SU-DHL-6 (cell line): ENCODE measurements at regions not wholly inside any gene's neighbourhood (a gene's known extent, or its start where the extent isn't known, plus 50 kb on each side); places are given as distances from the start of the nearest gene placed in this dataset.

ENCODE experiments used
- H2AFZ ChIP-seq: fragments of 200-600 bp; sonication (generic); 2 replicates; pipeline ENCODE4 v1.6.1; 2014; ENCODE audit warnings: low read depth, mild to moderate bottlenecking, moderate library complexity, mixed read lengths, antibody characterized with exemption, low read length; ENCODE audit not compliant: severe bottlenecking
- H3F3A ChIP-seq: fragments of 200-600 bp; shearing (Covaris generic); 2 replicates; pipeline ENCODE4 v1.6.0; 2016; ENCODE audit warnings: antibody characterized with exemption, mild to moderate bottlenecking; ENCODE audit not compliant: insufficient read depth
- H3K27ac ChIP-seq: fragments of 200-600 bp; sonication (generic); 2 replicates; pipeline ENCODE4 v1.5.1; 2016; ENCODE audit warnings: low read depth, mild to moderate bottlenecking, low read length, moderate library complexity, mixed read lengths
- H3K27me3 ChIP-seq: fragments of 200-600 bp; sonication (generic), shearing (Covaris generic); 2 replicates; pipeline ENCODE4 v1.6.0; 2014; ENCODE audit warnings: mild to moderate bottlenecking, low read length
- H3K36me3 ChIP-seq: fragments of 200-600 bp; sonication (generic); 2 replicates; pipeline ENCODE4 v1.6.1; 2014; ENCODE audit warnings: mild to moderate bottlenecking, low read length, mixed read lengths
- H3K4me2 ChIP-seq: fragments of 300-600, 200-600 bp; shearing (Covaris generic), sonication (generic); 2 replicates; pipeline ENCODE4 v1.6.0; 2014; ENCODE audit warnings: low read length, low read depth, mild to moderate bottlenecking; ENCODE audit not compliant: poor library complexity, severe bottlenecking
- H3K4me3 ChIP-seq: fragments of 200-600 bp; sonication (generic); 2 replicates; pipeline ENCODE4 v1.5.1; 2014; ENCODE audit warnings: antibody characterized with exemption, low read length, mild to moderate bottlenecking, mixed read lengths; ENCODE audit not compliant: insufficient read depth, poor library complexity, severe bottlenecking
- H3K79me2 ChIP-seq: fragments of 200-600 bp; sonication (generic); 2 replicates; pipeline ENCODE4 v1.6.1; 2014; ENCODE audit warnings: mild to moderate bottlenecking, low read length, moderate library complexity; ENCODE audit not compliant: insufficient read depth
- H3K9ac ChIP-seq: fragments of 200-600 bp; sonication (generic); 2 replicates; pipeline ENCODE4 v1.7.0; 2014; ENCODE audit warnings: mild to moderate bottlenecking, low read length
- H3K9me2 ChIP-seq: fragments of 200-600 bp; sonication (generic); replicated peaks from 2 replicates; pipeline ENCODE4 v1.6.1; 2014; ENCODE audit warnings: low read length; ENCODE audit not compliant: insufficient read depth
- H3K9me3 ChIP-seq: fragments of 200-600 bp; sonication (generic); 2 replicates; pipeline ENCODE4 v1.6.1; 2014; ENCODE audit warnings: low read length, mixed read lengths; ENCODE audit not compliant: insufficient read depth
- H4K20me1 ChIP-seq: fragments of 200-600 bp; sonication (generic); 2 replicates; pipeline ENCODE4 v1.6.1; 2014; ENCODE audit warnings: low read depth, mild to moderate bottlenecking, antibody characterized with exemption, low read length, moderate library complexity, mixed read lengths
- EZH2phosphoT487 ChIP-seq: fragments of 200-600 bp; sonication (generic), shearing (Covaris generic); conservative IDR thresholded peaks from 2 replicates; pipeline ENCODE4 v1.6.1; 2018; ENCODE audit warnings: mild to moderate bottlenecking, antibody characterized with exemption, low read length, moderate library complexity, mixed read lengths
- TF ChIP-seq, protein P1 (sequence below): fragments of 200-600 bp; sonication (generic); IDR thresholded peaks from one replicate; pipeline ENCODE4 v1.5.1; 2017; ENCODE audit warnings: antibody characterized with exemption, mild to moderate bottlenecking, low read length, moderate library complexity; ENCODE audit not compliant: insufficient read depth, poor library complexity, severe bottlenecking

GRCh38 chr1:22352896-22353295 lies 98.8 kb upstream of the ZBTB40 start:
- no peaks in the 10 kb centered on the region for H3K9me2 ChIP-seq

DNA sequence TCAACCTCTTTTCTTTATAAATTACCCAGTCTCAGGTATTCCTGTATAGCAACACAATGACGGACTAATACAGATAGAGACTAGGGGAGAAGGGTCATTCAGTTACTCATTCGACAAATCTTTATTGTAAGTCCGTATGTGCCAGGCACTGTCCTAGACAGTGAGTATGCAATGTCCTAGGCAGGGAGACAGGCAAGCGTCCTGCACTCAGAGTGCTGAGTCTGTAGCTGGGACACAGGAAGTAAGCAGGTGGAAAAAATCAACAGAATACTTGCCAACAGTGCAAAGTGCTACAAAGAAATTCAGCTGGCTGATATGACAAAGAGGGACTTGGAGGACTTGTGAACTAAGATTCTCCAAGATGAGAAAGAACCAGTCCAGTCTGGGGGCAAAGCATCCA lies 92.2 kb upstream of the ZBTB40 start:
- H4K20me1 ChIP-seq = no peaks in the 10 kb centered on the region
- no peak overlapping the region for H3K4me3 ChIP-seq
- H3K36me3 ChIP-seq = no peaks in the 10 kb centered on the region
- H3K79me2 ChIP-seq = no peaks in the 10 kb centered on the region
- no peak overlapping the region for H3K9ac ChIP-seq
- H2AFZ ChIP-seq = no peak overlapping the region
- no peak overlapping the region for H3K27ac ChIP-seq
- no peaks in the 10 kb centered on the region for H3K9me2 ChIP-seq
- H3K9me3 ChIP-seq = no peaks in the 10 kb centered on the region
- no peak overlapping the region for H3K4me2 ChIP-seq
- no peak for TF ChIP-seq EZH2phosphoT487
- TF ChIP-seq, protein P1, sequence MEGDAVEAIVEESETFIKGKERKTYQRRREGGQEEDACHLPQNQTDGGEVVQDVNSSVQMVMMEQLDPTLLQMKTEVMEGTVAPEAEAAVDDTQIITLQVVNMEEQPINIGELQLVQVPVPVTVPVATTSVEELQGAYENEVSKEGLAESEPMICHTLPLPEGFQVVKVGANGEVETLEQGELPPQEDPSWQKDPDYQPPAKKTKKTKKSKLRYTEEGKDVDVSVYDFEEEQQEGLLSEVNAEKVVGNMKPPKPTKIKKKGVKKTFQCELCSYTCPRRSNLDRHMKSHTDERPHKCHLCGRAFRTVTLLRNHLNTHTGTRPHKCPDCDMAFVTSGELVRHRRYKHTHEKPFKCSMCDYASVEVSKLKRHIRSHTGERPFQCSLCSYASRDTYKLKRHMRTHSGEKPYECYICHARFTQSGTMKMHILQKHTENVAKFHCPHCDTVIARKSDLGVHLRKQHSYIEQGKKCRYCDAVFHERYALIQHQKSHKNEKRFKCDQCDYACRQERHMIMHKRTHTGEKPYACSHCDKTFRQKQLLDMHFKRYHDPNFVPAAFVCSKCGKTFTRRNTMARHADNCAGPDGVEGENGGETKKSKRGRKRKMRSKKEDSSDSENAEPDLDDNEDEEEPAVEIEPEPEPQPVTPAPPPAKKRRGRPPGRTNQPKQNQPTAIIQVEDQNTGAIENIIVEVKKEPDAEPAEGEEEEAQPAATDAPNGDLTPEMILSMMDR = no peak
- H3K27me3 ChIP-seq = no peaks in the 10 kb centered on the region
- no peaks in the 10 kb centered on the region for H3F3A ChIP-seq

More at GRCh38 chr1:22352896-22353295, 98.8 kb upstream of the ZBTB40 start:
- H3K4me3 ChIP-seq = no peak overlapping the region
- H3K4me2 ChIP-seq = no peak overlapping the region
- no peak overlapping the region for H2AFZ ChIP-seq
- no peaks in the 10 kb centered on the region for H3K27me3 ChIP-seq
- no peaks in the 10 kb centered on the region for H3K36me3 ChIP-seq
- H4K20me1 ChIP-seq = no peaks in the 10 kb centered on the region
- no peak overlapping the region for H3K27ac ChIP-seq
- H3K79me2 ChIP-seq = no peaks in the 10 kb centered on the region
- no peaks in the 10 kb centered on the region for H3F3A ChIP-seq
- TF ChIP-seq EZH2phosphoT487 = no peak
- TF ChIP-seq, protein P1 = no peak
- no peaks in the 10 kb centered on the region for H3K9me3 ChIP-seq
- H3K9ac ChIP-seq = no peak overlapping the region

GRCh38 chr1:22362626-22363402 lies 88.8 kb upstream of the ZBTB40 start:
- Histone ChIP-seq H3K79me2 (no peaks in the 10 kb centered on the region), H3K36me3 (no peaks in the 10 kb centered on the region), H4K20me1 (no peaks in the 10 kb centered on the region), H2AFZ (no peak overlapping the region), H3K4me3 (no peak overlapping the region), H3K9me2 (no peaks in the 10 kb centered on the region), H3K27me3 (no peaks in the 10 kb centered on the region), H3K27ac (no peak overlapping the region), H3F3A (no peaks in the 10 kb centered on the region), H3K9me3 (no peaks in the 10 kb centered on the region), H3K9ac (no peak overlapping the region), H3K4me2 (no peak overlapping the region)
- no peak for TF ChIP-seq EZH2phosphoT487
- TF ChIP-seq, protein P1 = no peak
